ENCODE measurements at regions not wholly inside any gene's neighbourhood (a gene's known extent, or its start where the extent isn't known, plus 50 kb on each side); places are given as distances from the start of the nearest gene placed in this dataset.

GRCh38 chr3:180825964-180826363 is 86.5 kb upstream of the FXR1 start:
- Histone ChIP-seq H3K4me2 (ENCODE audit: low read depth, low read length) (no peak overlapping the region), H3K36me3 (replicated peaks; ENCODE audit: insufficient read depth, low read length) (no peaks in the 10 kb centered on the region), H3K9me3 (replicated peaks; ENCODE audit: insufficient read depth, low read length) (no peaks in the 10 kb centered on the region), H3K4me1 (ENCODE audit: low read length) (no peaks in the 10 kb centered on the region), H3K27me3 (replicated peaks; ENCODE audit: insufficient read depth, low read length) (no peaks in the 10 kb centered on the region), H2AFZ (ENCODE audit: low read length) (no peak overlapping the region), H3K27ac (ENCODE audit: low read length) (no peak overlapping the region), H3K79me2 (ENCODE audit: low read length) (no peaks in the 10 kb centered on the region), H3K4me3 (ENCODE audit: low read length) (no peak overlapping the region), H3K9me2 (replicated peaks; ENCODE audit: insufficient read depth, low read length) (no peaks in the 10 kb centered on the region), H3K9ac (ENCODE audit: low read length) (no peak overlapping the region), H4K20me1 (ENCODE audit: insufficient read depth, low read length) (no peaks in the 10 kb centered on the region), H3F3A (ENCODE audit: insufficient read depth, low read length) (no peaks in the 10 kb centered on the region)
- no peak for DNase-seq
- TF ChIP-seq EZH2 (optimal IDR thresholded peaks at IDR 0.05; ENCODE audit: low read depth, low read length), result no peak

- no peak overlapping the region for H3K4me3 ChIP-seq (ENCODE audit: low read length)
- no peaks in the 10 kb centered on the region for H3K9me2 ChIP-seq (replicated peaks; ENCODE audit: insufficient read depth, low read length)
- no peaks in the 10 kb centered on the region for H3F3A ChIP-seq (ENCODE audit: insufficient read depth, low read length)
- no peaks in the 10 kb centered on the region for H3K4me1 ChIP-seq (ENCODE audit: low read length)
- H3K9me3 ChIP-seq (replicated peaks; ENCODE audit: insufficient read depth, low read length), result no peaks in the 10 kb centered on the region
- no peak overlapping the region for H3K9ac ChIP-seq (ENCODE audit: low read length)
- H4K20me1 ChIP-seq (ENCODE audit: insufficient read depth, low read length), result no peaks in the 10 kb centered on the region
- H3K36me3 ChIP-seq (replicated peaks; ENCODE audit: insufficient read depth, low read length), result no peaks in the 10 kb centered on the region
- no peaks in the 10 kb centered on the region for H3K27me3 ChIP-seq (replicated peaks; ENCODE audit: insufficient read depth, low read length)
- no peak overlapping the region for H3K4me2 ChIP-seq (ENCODE audit: low read depth, low read length)
- H3K27ac ChIP-seq (ENCODE audit: low read length), result no peak overlapping the region
- no peak for TF ChIP-seq CTCF (IDR thresholded peaks at IDR 0.05; ENCODE audit: low read length)
- no peak for TF ChIP-seq EZH2 (optimal IDR thresholded peaks at IDR 0.05; ENCODE audit: low read depth, low read length)
- no peak for TF ChIP-seq EZH2phosphoT487 (IDR thresholded peaks at IDR 0.05; ENCODE audit: low read length)
- no peak for DNase-seq
- H3K79me2 ChIP-seq (ENCODE audit: low read length), result no peaks in the 10 kb centered on the region
- H2AFZ ChIP-seq (ENCODE audit: low read length), result no peak overlapping the region
These were observed 85.3 kb upstream of the FXR1 start for GRCh38 chr3:180827171-180827570.

GRCh38 chr3:180828001-180828720 is 84.3 kb upstream of the FXR1 start:
- no peak overlapping the region for H3K4me2 ChIP-seq (ENCODE audit: low read depth, low read length)
- H3K9ac ChIP-seq (ENCODE audit: low read length), result no peak overlapping the region
- H3K79me2 ChIP-seq (ENCODE audit: low read length), result no peaks in the 10 kb centered on the region
- H3K36me3 ChIP-seq (replicated peaks; ENCODE audit: insufficient read depth, low read length), result no peaks in the 10 kb centered on the region
- no peak overlapping the region for H3K4me3 ChIP-seq (ENCODE audit: low read length)
- DNase-seq, result no peak
- no peaks in the 10 kb centered on the region for H3K9me3 ChIP-seq (replicated peaks; ENCODE audit: insufficient read depth, low read length)
- H4K20me1 ChIP-seq (ENCODE audit: insufficient read depth, low read length), result no peaks in the 10 kb centered on the region
- no peaks in the 10 kb centered on the region for H3K9me2 ChIP-seq (replicated peaks; ENCODE audit: insufficient read depth, low read length)
- no peaks in the 10 kb centered on the region for H3K27me3 ChIP-seq (replicated peaks; ENCODE audit: insufficient read depth, low read length)
- no peaks in the 10 kb centered on the region for H3F3A ChIP-seq (ENCODE audit: insufficient read depth, low read length)
- no peaks in the 10 kb centered on the region for H3K4me1 ChIP-seq (ENCODE audit: low read length)
- no peak overlapping the region for H3K27ac ChIP-seq (ENCODE audit: low read length)
- H2AFZ ChIP-seq (ENCODE audit: low read length), result no peak overlapping the region
- TF ChIP-seq EZH2 (optimal IDR thresholded peaks at IDR 0.05; ENCODE audit: low read depth, low read length), result no peak
- no peak for TF ChIP-seq EZH2phosphoT487 (IDR thresholded peaks at IDR 0.05; ENCODE audit: low read length)
- TF ChIP-seq CTCF (IDR thresholded peaks at IDR 0.05; ENCODE audit: low read length), result no peak

GRCh38 chr3:180828723-180829408 is 83.6 kb upstream of the FXR1 start:
- H3K27me3 ChIP-seq (replicated peaks; ENCODE audit: insufficient read depth, low read length), result no peaks in the 10 kb centered on the region
- TF ChIP-seq EZH2 (optimal IDR thresholded peaks at IDR 0.05; ENCODE audit: low read depth, low read length), result no peak
- no peak for TF ChIP-seq CTCF (IDR thresholded peaks at IDR 0.05; ENCODE audit: low read length)
- TF ChIP-seq EZH2phosphoT487 (IDR thresholded peaks at IDR 0.05; ENCODE audit: low read length), result no peak
- no peak overlapping the region for H2AFZ ChIP-seq (ENCODE audit: low read length)
- no peaks in the 10 kb centered on the region for H3F3A ChIP-seq (ENCODE audit: insufficient read depth, low read length)
- H3K79me2 ChIP-seq (ENCODE audit: low read length), result no peaks in the 10 kb centered on the region
- no peak overlapping the region for H3K27ac ChIP-seq (ENCODE audit: low read length)
- no peak overlapping the region for H3K4me2 ChIP-seq (ENCODE audit: low read depth, low read length)
- H4K20me1 ChIP-seq (ENCODE audit: insufficient read depth, low read length), result no peaks in the 10 kb centered on the region
- H3K36me3 ChIP-seq (replicated peaks; ENCODE audit: insufficient read depth, low read length), result no peaks in the 10 kb centered on the region
- H3K4me3 ChIP-seq (ENCODE audit: low read length), result no peak overlapping the region
- H3K9me3 ChIP-seq (replicated peaks; ENCODE audit: insufficient read depth, low read length), result no peaks in the 10 kb centered on the region
- no peak overlapping the region for H3K9ac ChIP-seq (ENCODE audit: low read length)
- H3K4me1 ChIP-seq (ENCODE audit: low read length), result no peaks in the 10 kb centered on the region
- no peak for DNase-seq
- H3K9me2 ChIP-seq (replicated peaks; ENCODE audit: insufficient read depth, low read length), result no peaks in the 10 kb centered on the region
